K562 (cell line): ENCODE measurements at regions not wholly inside any gene's neighbourhood (a gene's known extent, or its start where the extent isn't known, plus 50 kb on each side); places are given as distances from the start of the nearest gene placed in this dataset.

Source experiments
- ATAC-seq: fragments of 200-7000 bp; cut with Tn5 transposase; 3 replicates; pipeline ENCODE4 v1.9.1; 2020; ENCODE audit warnings: moderate library complexity
- BruUV-seq: library from RNA; stranded (reverse); fragments of 400-500 nt; replicated peaks from 2 replicates; lab custom pipeline; 2021; lab: Mats Ljungman, UMichigan
- CTCF ChIA-PET: fragments of 300-600 bp; formaldehyde crosslinking; extraction: SDS; loops from one replicate; lab custom pipeline; 2021; ENCODE audit warnings: low intra/inter-chr PET ratio; lab: Yijun Ruan, JAX
- POLR2A ChIA-PET: fragments of 300-600, 350-650 bp; sonication (Branson Sonifier 250); formaldehyde crosslinking; extraction: SDS; loops from one replicate; lab custom pipeline; 2021; ENCODE audit warnings: antibody characterized with exemption, inconsistent platforms; lab: Yijun Ruan, JAX
- DNase-seq, 4 experiments: peaks; one replicate each; pipeline versions ENCODE4 v3.0.0 to v3.0.0-alpha.2; 2011 to 2018; ENCODE audit warnings: low spot score in 3 of 4, mixed read lengths in 3 of 4; ENCODE audit errors: extremely low read depth in 1 of 4
- FAIRE-seq: peaks from 2 replicates; lab custom pipeline; 2011; peaks lifted over from hg19 to GRCh38; lab: Jason Lieb, UNC
- H2AFZ ChIP-seq: 2 replicates; pipeline ENCODE4 v1.6.0; 2011; ENCODE audit warnings: low read depth, low read length, control low read depth, inconsistent platforms
- H3K27ac ChIP-seq: fragments of 200-600 bp; 3 replicates; pipeline ENCODE4 v1.8.0; 2011; ENCODE audit warnings: low read depth, mild to moderate bottlenecking, control low read depth, inconsistent platforms, low read length, moderate library complexity, mixed read lengths; ENCODE audit errors: extremely low read depth
- H3K27me3 ChIP-seq, 2 experiments: fragments of 300-600 bp in 1 of 2; 2 replicates in 1 of 2; 3 replicates in 1 of 2; pipeline versions ENCODE4 v1.6.0 to v1.8.0; 2011; ENCODE audit warnings: inconsistent platforms in 2 of 2, low read length in 2 of 2, mild to moderate bottlenecking in 1 of 2, mixed read lengths in 1 of 2, moderate library complexity in 1 of 2; ENCODE audit not compliant: control insufficient read depth in 2 of 2, insufficient read depth in 2 of 2
- H3K36me3 ChIP-seq: fragments of 300-600 bp; 3 replicates; pipeline ENCODE4 v1.8.0; 2011; ENCODE audit warnings: mild to moderate bottlenecking, low read length, inconsistent platforms; ENCODE audit not compliant: control insufficient read depth, insufficient read depth
- H3K4me1 ChIP-seq, 2 experiments: fragments of 200-600 bp in 1 of 2; replicated peaks in 1 of 2; 2 replicates in 1 of 2; 3 replicates in 1 of 2; pipeline versions ENCODE4 v1.5.1 to v1.8.0; 2011; ENCODE audit warnings: inconsistent platforms in 2 of 2, low read length in 2 of 2, mild to moderate bottlenecking in 1 of 2, mixed read lengths in 1 of 2, moderate library complexity in 1 of 2; ENCODE audit not compliant: control insufficient read depth in 2 of 2, insufficient read depth in 2 of 2
- H3K4me2 ChIP-seq: 2 replicates; pipeline ENCODE4 v1.6.1; 2011; ENCODE audit warnings: low read length, control low read depth, inconsistent platforms, mixed read lengths; ENCODE audit not compliant: insufficient read depth
- H3K4me3 ChIP-seq: fragments of 200-600 bp; sonication (generic), shearing (Covaris generic); 2 replicates; pipeline ENCODE4 v1.5.1; 2016; ENCODE audit warnings: control low read depth, inconsistent platforms
- H3K79me2 ChIP-seq: fragments of 200-600 bp; 3 replicates; pipeline ENCODE4 v1.8.0; 2011; ENCODE audit warnings: low read length, inconsistent platforms; ENCODE audit not compliant: control insufficient read depth, insufficient read depth
- H3K9ac ChIP-seq, 2 experiments: 2 replicates each; pipeline versions ENCODE4 v1.6.0 to v1.6.1; 2011; ENCODE audit warnings: low read depth in 2 of 2, low read length in 2 of 2, control low read depth in 1 of 2, inconsistent platforms in 1 of 2, mild to moderate bottlenecking in 1 of 2, mixed read lengths in 1 of 2; ENCODE audit not compliant: insufficient read depth in 1 of 2
- H3K9me1 ChIP-seq: one replicate; pipeline ENCODE4 v1.6.0; 2011; ENCODE audit warnings: inconsistent platforms, mild to moderate bottlenecking, low read length, moderate library complexity; ENCODE audit not compliant: control insufficient read depth, insufficient read depth
- H3K9me3 ChIP-seq: replicated peaks from 2 replicates; pipeline ENCODE4 v1.5.1; 2011; ENCODE audit warnings: low read depth, low read length, inconsistent platforms; ENCODE audit not compliant: control insufficient read depth, insufficient read depth
- H4K20me1 ChIP-seq: replicated peaks from 2 replicates; pipeline ENCODE4 v1.6.1; 2011; ENCODE audit warnings: low read length, inconsistent platforms, mixed read lengths; ENCODE audit not compliant: control insufficient read depth, insufficient read depth
- ASH1L ChIP-seq: fragments of 450-650 bp; IDR thresholded peaks from 2 replicates; pipeline ENCODE4 v1.6.1; 2018; ENCODE audit warnings: borderline replicate concordance, mild to moderate bottlenecking, low read depth; ENCODE audit not compliant: partially characterized antibody
- ELF2 ChIP-seq: fragments of 250-450 bp; sonication (Bioruptor Pico); IDR thresholded peaks from 2 replicates; pipeline ENCODE4 v1.5.0; 2021; ENCODE audit warnings: mild to moderate bottlenecking
- FOXK2 ChIP-seq, 2 experiments: fragments of 450-650 bp; IDR thresholded peaks in 1 of 2; conservative IDR thresholded peaks in 1 of 2; 2 replicates each; pipeline ENCODE4 v1.6.1; 2016; ENCODE audit warnings: low read depth in 2 of 2, mild to moderate bottlenecking in 1 of 2
- HNRNPH1 ChIP-seq: fragments of 200-400 bp; formaldehyde crosslinking; optimal IDR thresholded peaks from 2 replicates; pipeline ENCODE3; 2017; ENCODE audit warnings: low read depth, mild to moderate bottlenecking, low read length, moderate library complexity
- SMAD1 ChIP-seq: fragments of 150-350 bp; IDR thresholded peaks from 2 replicates; pipeline ENCODE4 v1.6.1; 2014; ENCODE audit warnings: low read length, low read depth; ENCODE audit not compliant: partially characterized antibody
- SNRNP70 ChIP-seq: fragments of 200-400 bp; formaldehyde crosslinking; optimal IDR thresholded peaks from 2 replicates; pipeline ENCODE3; 2017; ENCODE audit warnings: low read depth, low read length
- SRF ChIP-seq, 2 experiments: fragments of 250-450, 450-650 bp in 1 of 2; sonication (Bioruptor Pico) in 1 of 2; sonication (generic) in 1 of 2; formaldehyde crosslinking; IDR thresholded peaks; 2 replicates each; pipeline versions ENCODE4 v1.5.0 to v1.5.1; 2020 to 2022; ENCODE audit warnings: mild to moderate bottlenecking in 1 of 2, missing genetic modification reagents in 1 of 2
- STAG1 ChIP-seq: sonication (generic); formaldehyde crosslinking; IDR thresholded peaks from 2 replicates; pipeline ENCODE4 v1.5.0; 2020; ENCODE audit warnings: missing genetic modification reagents, borderline replicate concordance
- TEAD4 ChIP-seq, 2 experiments: sonication (generic) in 1 of 2; formaldehyde crosslinking in 1 of 2; IDR thresholded peaks; 2 replicates each; pipeline versions ENCODE4 v1.6.1 to v1.8.0; 2012 to 2022; ENCODE audit warnings: borderline replicate concordance in 1 of 2, inconsistent platforms in 1 of 2, low read length in 1 of 2, mild to moderate bottlenecking in 1 of 2, missing genetic modification reagents in 1 of 2
- ZBTB2 ChIP-seq: fragments of 450-650 bp; IDR thresholded peaks from 2 replicates; pipeline ENCODE4 v1.6.1; 2016; ENCODE audit warnings: antibody characterized with exemption
- WGBS: fragments of 100-300 bp; shearing (Covaris generic); methylation state at CpG from one replicate; pipeline ENCODE4 v1.1.6; 2016; ENCODE audit warnings: low coverage, mixed read lengths; ENCODE audit not compliant: insufficient coverage; ENCODE audit errors: missing lambda C conversion rate; 5-methylcytosine and 5-hydroxymethylcytosine counted together
- in situ Hi-C: fragments of 300-500 bp; cut with MboI; formaldehyde crosslinking; loops from 4 replicates; pipeline ENCODE4 v1.15.0; 2018; ENCODE audit warnings: inconsistent platforms, mixed read lengths
- intact Hi-C: fragments of 100-400 bp; cut with micrococcal nuclease; formaldehyde crosslinking; loops from 2 replicates; pipeline ENCODE4 v1.14.2; 2022
- TF ChIP-seq, protein P1 (sequence below): fragments of 250-450 bp; sonication (Bioruptor Pico); IDR thresholded peaks from 2 replicates; pipeline ENCODE4 v1.8.0; 2022; ENCODE audit warnings: moderate library complexity, mild to moderate bottlenecking, inconsistent platforms

DNA sequence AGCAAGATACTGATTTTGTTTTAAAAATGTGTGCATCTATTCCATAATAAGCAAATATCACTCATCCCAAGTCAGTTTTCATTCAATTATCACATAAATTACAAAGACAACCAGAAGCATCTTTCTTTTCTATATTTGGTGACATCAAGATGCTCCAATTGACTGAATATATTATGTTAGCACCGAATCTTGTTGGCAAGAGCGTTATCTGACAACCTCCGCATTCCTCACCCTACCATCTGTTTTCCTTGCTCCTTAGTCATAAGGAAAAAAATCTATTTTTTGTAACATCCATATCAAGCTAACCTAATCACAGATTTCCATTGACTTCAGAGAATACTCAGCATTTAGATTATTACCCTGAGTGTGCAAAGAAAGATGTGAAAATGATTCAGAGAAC lies 212.2 kb upstream of the KYNU start:
- H3K9me3 ChIP-seq = no peaks in the 10 kb centered on the region
- H3K4me1 ChIP-seq = no peaks in the 10 kb centered on the region
- no peaks in the 10 kb centered on the region for H3K27me3 ChIP-seq
- no peak overlapping the region for H3K4me2 ChIP-seq
- ChIA-PET POLR2A (no interaction called here), CTCF (no interaction called here)
- H3K79me2 ChIP-seq = no peaks in the 10 kb centered on the region
- H3K27ac ChIP-seq = no peak overlapping the region
- no peaks in the 10 kb centered on the region for H4K20me1 ChIP-seq
- 4% methylated on average over 3 of the region's 3 CpGs for WGBS
- FAIRE-seq (no peak), DNase-seq (no peak), ATAC-seq (no peak)
- no peaks in the 10 kb centered on the region for H3K36me3 ChIP-seq
- TF ChIP-seq FOXK2 (conservative IDR thresholded peaks at IDR 0.05 in 1 of 2, IDR thresholded peaks at IDR 0.05 in 1 of 2; ENCODE audit: low read depth in 2 of 2) = no peak
- no peak for TF ChIP-seq ZBTB2
- TF ChIP-seq ASH1L = no peak
- TF ChIP-seq SRF (CRISPR knock-in tag; IDR thresholded peaks at IDR 0.05) = no peak
- TF ChIP-seq TEAD4 (IDR thresholded peaks at IDR 0.05; ENCODE audit: low read length) = no peak
- TF ChIP-seq TEAD4 (CRISPR knock-in tag; IDR thresholded peaks at IDR 0.05; ENCODE audit: borderline replicate concordance) = no peak
- no peak for TF ChIP-seq ELF2 (CRISPR knock-in tag)
- no peak for TF ChIP-seq SMAD1
- TF ChIP-seq HNRNPH1 = no peak
- no peak for TF ChIP-seq SNRNP70
- TF ChIP-seq, protein P1, sequence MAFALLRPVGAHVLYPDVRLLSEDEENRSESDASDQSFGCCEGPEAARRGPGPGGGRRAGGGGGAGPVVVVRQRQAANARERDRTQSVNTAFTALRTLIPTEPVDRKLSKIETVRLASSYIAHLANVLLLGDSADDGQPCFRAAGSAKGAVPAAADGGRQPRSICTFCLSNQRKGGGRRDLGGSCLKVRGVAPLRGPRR (CRISPR knock-in tag) = no peak
- no peak for TF ChIP-seq STAG1
- H2AFZ ChIP-seq = no peak overlapping the region
- no peaks in the 10 kb centered on the region for H3K9me1 ChIP-seq
- in situ Hi-C loops = no loop called here
- BruUV-seq = no TSS peak
- no peak overlapping the region for H3K4me3 ChIP-seq
- intact Hi-C loops = no loop called here
- H3K9ac ChIP-seq = no peak overlapping the region
